ENCODE measurements at regions not wholly inside any gene's neighbourhood (a gene's known extent, or its start where the extent isn't known, plus 50 kb on each side); places are given as distances from the start of the nearest gene placed in this dataset.
"Not testable (repeated sequence)": the region's sequence is repeated elsewhere in the genome, so short reads cannot be mapped to it uniquely, and the experiment has no call there.

DNA sequence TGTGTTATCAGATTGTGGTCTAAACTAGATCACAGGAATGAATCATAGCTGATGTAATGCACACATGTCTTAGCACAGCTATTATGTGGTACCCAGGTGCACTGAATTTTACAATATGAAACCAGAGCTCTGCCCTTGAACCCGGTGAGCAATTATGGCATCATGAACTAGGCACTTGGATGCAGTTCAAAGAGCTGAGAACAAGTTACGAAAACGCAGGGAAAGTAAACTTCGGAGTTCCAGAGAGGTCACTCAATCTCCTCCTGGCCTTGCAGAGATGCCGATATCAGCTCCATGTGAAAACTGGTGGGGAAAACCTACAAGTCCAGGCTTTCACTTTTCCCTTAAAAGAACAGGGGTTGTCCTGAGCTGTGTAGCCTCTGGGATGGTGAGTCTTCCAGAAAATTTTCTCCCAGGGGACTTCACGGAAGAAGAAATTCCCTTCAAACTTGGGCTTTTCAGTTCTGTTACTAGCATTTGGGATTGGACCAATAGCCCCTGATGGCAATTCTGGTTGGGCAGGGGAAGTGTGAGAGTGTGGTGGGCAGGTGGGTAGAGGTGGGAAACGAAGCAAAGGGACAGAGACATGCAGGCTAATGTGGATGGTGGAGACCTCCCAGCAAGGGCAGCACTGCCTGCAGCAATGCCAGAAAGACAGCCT, 71.1 kb upstream of the SH3BP4 start:
- TF ChIP-seq, protein P1, sequence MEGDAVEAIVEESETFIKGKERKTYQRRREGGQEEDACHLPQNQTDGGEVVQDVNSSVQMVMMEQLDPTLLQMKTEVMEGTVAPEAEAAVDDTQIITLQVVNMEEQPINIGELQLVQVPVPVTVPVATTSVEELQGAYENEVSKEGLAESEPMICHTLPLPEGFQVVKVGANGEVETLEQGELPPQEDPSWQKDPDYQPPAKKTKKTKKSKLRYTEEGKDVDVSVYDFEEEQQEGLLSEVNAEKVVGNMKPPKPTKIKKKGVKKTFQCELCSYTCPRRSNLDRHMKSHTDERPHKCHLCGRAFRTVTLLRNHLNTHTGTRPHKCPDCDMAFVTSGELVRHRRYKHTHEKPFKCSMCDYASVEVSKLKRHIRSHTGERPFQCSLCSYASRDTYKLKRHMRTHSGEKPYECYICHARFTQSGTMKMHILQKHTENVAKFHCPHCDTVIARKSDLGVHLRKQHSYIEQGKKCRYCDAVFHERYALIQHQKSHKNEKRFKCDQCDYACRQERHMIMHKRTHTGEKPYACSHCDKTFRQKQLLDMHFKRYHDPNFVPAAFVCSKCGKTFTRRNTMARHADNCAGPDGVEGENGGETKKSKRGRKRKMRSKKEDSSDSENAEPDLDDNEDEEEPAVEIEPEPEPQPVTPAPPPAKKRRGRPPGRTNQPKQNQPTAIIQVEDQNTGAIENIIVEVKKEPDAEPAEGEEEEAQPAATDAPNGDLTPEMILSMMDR (IDR thresholded peaks at IDR 0.05; ENCODE audit: extremely low read depth, insufficient read depth, missing control alignments), result no peak
- in situ Hi-C loops (cut with MboI; ENCODE audit: low pct_unique_long_range_greater_than_20kb, low sequenced_read_pairs, unreplicated experiment), result no loop called here
- no peak for DNase-seq (ENCODE audit: low spot score)

DNA sequence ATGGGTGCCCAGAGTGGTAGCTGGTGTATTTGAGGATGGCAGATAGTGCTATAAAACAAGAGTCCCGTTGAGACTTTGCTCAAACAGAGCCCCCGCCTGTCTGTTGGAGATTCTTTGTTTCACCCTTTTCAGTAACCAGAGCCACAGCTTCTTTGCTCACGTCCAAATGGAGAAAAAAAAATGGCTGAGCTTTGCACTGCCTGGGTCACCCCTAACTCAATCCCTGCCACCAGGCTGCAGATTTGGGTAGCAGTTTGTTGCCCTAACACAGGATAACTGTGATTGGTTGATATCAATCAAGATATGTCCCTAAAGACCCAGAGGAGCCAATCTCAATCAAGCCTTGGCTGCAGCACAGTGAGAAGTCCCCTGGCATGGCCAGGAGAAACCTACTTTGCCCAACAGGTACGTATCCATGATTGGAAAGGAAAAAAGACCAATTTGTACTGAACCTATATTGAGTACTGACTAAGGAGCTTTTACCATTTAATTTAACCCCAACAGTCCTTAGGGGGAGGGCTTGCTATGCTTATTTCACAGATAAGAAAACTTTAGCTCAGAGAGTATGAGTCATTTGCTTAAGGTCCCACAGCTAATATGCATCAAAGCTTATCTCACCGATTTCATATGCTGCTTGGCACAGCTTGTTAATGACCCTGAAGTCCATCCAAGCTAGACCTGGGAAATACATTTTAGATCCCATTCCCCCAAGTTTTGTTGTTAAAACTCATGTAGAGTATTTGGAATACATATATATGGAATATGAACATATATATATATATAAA, 72.0 kb upstream of the SH3BP4 start:
- TF ChIP-seq, protein P1 (IDR thresholded peaks at IDR 0.05; ENCODE audit: extremely low read depth, insufficient read depth, missing control alignments), result no peak
- in situ Hi-C loops (cut with MboI; ENCODE audit: low pct_unique_long_range_greater_than_20kb, low sequenced_read_pairs, unreplicated experiment), result no loop called here
- no peak for DNase-seq (ENCODE audit: low spot score)

DNA sequence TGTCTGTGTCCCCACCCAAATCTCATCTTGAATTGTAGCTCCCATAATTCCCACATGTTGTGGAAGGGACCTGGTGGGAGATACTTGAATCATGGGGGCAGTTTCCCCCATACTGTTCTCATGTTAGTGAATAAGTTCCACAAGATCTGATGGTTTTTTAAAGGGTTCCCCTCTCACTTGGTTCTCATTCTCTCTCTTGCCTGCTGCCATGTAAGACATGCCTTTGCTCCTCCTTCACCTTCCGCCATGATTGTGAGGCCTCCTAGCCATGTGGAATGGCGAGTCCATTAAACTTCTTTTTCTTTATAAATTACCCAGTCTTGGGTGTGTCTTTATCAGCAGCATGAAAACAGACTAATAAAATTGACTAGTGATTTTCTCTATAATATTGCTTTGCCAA, 75.2 kb upstream of the SH3BP4 start:
- in situ Hi-C loops (cut with MboI; ENCODE audit: low pct_unique_long_range_greater_than_20kb, low sequenced_read_pairs, unreplicated experiment); DNase-seq (ENCODE audit: low spot score): not testable (repeated sequence)

DNA sequence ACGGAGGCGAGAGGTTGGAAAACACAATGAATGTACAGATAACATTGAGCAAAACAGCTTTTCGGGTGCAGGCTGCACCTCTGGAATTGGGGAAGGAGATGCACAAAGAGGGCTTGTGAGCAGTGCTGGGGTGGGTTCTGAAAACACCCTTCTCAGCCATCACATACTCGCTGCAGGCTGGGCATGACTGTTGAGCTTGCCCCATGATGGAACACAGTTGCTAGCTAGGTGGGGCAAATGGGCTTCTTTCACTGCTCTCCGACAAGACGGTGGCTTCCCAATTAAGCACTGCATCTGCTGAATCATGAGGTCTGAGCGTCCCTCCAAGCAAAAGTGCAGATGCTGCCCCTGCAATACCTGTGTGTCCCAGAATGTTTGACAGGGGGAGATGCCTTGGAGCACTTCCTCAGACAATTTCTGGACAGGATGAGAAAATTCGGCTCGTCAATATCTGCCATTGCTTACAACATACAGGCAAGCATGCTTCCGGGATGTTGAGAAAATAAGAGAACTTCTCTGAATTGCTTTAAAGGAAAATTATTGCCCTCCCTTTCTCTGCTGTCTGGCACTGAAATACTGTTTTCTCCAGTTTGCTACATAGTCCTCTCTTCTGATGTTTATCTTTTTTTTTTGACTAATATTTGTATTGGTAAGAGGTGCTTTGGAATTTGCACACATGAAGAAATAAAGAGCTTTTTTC, 77.3 kb upstream of the SH3BP4 start:
- TF ChIP-seq, protein P1 (IDR thresholded peaks at IDR 0.05; ENCODE audit: extremely low read depth, insufficient read depth, missing control alignments), result no peak
- in situ Hi-C loops (cut with MboI; ENCODE audit: low pct_unique_long_range_greater_than_20kb, low sequenced_read_pairs, unreplicated experiment), result no loop called here
- no peak for DNase-seq (ENCODE audit: low spot score)

DNA sequence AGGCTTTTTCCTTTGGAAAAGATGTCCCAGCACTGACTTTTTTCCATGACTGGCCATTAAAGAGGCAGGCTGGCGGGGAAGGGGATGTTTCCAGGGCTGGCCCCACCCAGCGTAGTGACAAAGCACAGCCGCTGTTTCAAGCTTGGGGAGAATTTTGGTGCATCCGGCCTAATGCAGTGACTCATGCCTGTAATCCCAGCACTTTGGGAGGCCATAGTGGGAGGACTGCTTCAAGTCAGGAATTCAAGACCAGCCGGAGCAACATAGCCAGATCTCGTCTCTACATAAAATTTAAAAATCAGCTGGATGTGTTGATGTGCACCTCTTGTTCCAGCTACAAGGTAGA, 78.0 kb upstream of the SH3BP4 start:
- TF ChIP-seq, protein P1 (IDR thresholded peaks at IDR 0.05; ENCODE audit: extremely low read depth, insufficient read depth, missing control alignments), result no peak
- DNase-seq (ENCODE audit: low spot score), result no peak
- in situ Hi-C loops (cut with MboI; ENCODE audit: low pct_unique_long_range_greater_than_20kb, low sequenced_read_pairs, unreplicated experiment), result no loop called here

DNA sequence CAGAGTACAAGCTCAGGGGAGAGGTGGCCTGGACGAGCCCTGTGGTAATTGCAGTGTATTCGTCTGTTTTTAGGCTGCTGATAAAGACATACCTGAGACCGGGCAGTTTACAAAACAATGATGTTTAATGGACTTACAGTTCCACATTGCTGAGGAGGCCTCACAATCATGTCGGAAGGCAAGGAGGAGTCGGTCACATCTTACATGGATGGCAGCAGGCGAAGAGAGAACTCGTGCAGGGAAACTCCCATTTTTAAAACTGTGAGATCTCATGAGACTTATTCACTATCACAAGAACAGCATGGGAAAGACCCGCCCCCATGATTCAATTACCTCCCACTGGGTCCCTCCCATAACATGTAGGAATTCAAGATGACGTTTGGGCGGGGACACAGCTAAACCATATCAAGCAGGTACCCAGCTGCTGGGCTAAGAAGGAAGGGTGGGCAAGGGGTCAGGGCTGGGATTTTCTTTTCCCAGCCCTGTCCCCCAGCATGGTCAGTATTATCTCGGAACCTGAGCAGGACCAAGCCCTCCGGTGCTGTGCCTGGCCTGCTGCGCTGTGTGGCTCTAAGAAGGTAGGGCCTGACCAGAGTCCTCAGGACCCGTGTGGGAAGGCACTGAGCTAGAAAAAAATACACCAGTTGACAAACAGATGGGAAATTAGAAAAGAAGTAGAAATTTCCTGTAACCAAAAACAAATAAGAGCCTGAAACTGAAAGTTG, 78.6 kb upstream of the SH3BP4 start:
- TF ChIP-seq, protein P1 (IDR thresholded peaks at IDR 0.05; ENCODE audit: extremely low read depth, insufficient read depth, missing control alignments), result no peak
- in situ Hi-C loops (cut with MboI; ENCODE audit: low pct_unique_long_range_greater_than_20kb, low sequenced_read_pairs, unreplicated experiment), result no loop called here
- DNase-seq (ENCODE audit: low spot score), result no peak

Measured in GM13977 (cell line).